CD4-positive, alpha-beta T cell treated with Interleukin-10 for 1 hour (primary cell): ENCODE measurements at regions not wholly inside any gene's neighbourhood (a gene's known extent, or its start where the extent isn't known, plus 50 kb on each side); places are given as distances from the start of the nearest gene placed in this dataset.

Experiments used
- DNase-seq: peaks from one replicate; pipeline ENCODE4 v3.0.0-alpha.2; 2020

DNA sequence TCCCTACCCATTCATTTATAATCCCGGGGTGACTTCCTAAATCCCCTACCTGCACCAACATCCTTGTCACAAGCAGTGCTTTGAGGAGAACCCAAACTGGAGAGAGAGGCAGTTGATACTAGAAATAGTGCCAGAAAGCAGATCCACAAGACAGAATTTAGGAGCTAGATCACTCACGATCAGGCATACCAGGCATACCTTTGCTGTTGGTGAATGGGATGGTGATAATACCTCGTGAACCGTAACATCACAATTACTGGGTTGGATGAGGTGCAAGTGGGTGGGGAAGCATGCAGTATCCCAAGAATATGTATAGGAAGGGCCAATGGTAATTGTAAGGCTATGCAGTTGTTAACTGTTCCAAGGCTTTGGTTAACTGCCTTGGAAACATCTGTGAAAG lies 129.3 kb downstream of the TMA16 start:
- no peak for DNase-seq

DNA sequence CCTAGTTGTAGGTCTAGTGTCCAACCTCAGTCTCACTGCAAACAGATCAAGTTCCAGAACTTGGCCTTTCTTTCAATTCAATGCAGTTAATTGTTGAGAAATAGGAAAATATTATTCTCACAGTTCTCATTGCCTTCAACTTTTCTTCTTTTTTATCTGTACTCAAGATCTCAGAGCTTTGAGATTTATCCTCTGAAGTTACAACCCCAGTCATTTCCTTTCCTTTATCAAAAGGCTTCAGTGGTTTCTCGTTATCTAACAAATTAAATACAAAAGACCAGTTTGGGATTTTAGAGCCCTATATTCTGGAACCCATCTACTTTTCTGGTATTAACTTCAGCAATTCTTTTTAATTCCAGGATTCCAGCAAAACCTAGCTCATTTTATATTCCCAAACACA lies 130.2 kb downstream of the TMA16 start:
- no peak for DNase-seq

DNA sequence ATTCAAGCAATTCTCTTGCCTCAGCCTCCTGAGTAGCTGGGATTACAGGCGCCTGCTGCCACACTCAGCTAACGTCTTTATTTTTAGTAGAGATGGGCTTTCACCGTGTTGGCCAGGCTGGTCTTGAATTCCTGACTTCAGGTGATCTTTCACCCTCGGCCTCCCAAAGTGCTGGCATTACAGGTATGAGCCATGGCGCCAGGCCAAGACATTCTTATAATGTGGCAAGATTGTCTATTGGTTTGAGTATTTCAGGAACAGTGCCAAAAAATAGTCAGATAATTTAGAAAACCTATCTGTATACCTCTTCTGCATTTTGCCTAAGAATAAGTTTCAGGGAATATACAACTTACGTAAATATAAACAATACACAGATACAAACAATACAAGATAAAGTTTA lies 136.8 kb downstream of the TMA16 start:
- DNase-seq = no peak

DNA sequence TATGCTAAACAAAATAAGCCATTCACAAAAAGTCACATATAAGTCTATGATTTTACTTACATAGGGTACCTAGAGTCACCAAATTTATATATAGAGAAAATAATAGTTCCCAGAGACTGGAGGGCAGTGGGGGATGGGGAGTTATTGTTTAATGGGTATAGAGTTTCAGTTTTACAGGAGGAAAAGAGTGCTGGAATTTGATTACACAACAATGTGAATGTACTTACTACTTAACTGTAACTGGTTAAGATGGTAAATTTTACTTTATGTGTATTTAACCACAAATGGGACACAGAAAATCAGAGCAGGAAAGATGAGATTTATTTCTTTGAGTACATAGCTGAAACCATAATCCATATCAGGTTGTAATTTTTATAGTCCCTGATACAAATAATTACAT lies 144.4 kb downstream of the TMA16 start:
- no peak for DNase-seq

DNA sequence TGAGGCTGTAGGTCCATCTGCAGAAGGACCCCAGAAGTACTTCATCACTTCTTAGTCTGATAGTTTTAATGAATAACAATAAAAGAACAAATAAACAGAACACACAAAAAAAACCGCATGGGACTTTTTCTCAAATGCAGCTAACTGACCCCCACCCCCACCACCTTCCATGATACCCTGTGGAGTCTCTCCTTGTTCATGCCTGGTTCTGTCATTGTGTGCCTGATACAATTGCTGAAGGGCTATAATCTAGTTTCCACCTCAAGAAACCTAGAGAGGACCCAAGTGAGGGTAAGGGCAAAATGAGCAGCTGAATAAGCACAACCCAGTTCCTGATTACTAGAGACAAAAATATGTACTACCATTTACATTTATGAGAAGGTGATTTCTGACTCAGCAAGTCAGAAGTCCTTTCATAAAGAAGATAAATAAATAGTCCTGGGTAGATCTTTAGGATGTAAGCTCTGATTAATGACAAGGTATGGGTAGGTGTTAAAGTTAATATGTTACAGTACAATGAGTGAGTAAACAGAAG lies 155.1 kb downstream of the TMA16 start:
- DNase-seq = no peak

DNA sequence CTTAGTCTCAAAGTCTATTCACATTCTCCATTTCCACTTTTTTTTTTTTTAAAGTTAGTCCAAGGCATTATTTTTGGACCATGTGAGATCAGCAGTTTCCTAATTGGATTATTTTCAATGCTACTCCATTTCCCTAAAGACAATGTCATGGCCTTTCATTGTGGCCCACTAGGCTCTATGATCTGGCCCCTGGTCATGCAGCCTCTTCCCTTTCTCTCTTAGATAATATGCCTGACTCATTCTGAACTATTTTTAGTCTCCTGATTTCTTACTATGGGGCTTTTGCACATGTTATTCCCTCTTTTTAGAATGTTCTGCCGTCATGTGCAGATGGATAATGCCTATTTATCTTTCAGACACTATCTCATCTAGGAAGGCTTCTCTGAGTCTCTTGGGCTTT lies 157.3 kb downstream of the TMA16 start:
- DNase-seq = no peak

DNA sequence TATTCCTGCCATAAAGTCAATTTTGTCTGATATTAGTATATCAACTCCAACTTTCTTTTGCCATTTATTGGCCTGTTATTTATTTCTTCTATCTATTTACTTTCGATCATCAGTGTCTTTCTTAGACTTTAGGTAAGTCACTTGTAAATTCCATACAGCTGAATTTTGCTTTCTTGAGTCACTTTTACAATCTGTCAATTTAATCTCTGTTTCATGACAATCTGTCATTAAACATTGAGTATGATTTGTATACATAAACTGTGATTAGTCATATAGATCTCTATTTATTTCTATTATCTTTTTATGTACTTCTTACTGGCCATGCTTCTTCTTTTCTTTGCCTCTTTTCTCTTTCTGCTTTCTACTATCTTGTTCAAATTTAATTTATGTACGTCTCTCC lies 160.1 kb downstream of the TMA16 start:
- DNase-seq = no peak

DNA sequence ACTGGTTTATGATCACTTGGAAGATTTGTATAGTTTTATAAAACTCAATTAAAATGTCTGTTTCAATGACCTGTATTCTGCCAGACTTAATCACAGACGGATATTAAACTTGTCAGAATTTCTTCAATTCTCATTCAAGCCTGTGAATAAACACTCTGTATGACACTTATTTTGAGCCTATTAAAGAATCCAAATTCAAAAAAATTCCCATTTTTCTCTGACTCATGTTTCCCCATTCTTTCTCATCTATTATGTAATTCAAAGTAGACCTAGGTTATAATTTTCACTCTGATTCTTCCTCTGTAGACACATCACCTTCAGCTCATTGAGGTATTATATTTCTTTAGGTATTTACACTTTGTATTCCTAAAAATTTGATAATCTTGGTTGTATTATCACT lies 166.1 kb downstream of the TMA16 start:
- no peak for DNase-seq

DNA sequence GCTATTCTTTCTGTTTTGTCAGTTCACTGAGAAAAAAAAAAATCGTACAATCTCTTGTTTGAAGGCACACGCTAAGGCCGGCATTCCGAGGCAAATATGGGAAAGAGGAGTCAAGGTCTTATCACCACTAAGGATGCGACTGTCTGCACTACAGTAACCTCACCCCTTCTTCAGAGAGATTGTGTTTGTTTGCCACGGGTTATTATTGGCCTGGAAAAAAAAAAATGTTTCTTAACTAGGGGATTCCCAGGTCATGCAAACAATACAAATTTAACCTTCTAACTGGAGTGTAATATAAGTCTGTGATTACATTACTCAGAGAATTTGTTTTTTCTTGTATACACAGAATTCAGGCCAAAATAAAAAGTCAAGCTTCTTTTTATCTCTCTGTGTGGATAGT lies 168.3 kb downstream of the TMA16 start:
- no peak for DNase-seq

DNA sequence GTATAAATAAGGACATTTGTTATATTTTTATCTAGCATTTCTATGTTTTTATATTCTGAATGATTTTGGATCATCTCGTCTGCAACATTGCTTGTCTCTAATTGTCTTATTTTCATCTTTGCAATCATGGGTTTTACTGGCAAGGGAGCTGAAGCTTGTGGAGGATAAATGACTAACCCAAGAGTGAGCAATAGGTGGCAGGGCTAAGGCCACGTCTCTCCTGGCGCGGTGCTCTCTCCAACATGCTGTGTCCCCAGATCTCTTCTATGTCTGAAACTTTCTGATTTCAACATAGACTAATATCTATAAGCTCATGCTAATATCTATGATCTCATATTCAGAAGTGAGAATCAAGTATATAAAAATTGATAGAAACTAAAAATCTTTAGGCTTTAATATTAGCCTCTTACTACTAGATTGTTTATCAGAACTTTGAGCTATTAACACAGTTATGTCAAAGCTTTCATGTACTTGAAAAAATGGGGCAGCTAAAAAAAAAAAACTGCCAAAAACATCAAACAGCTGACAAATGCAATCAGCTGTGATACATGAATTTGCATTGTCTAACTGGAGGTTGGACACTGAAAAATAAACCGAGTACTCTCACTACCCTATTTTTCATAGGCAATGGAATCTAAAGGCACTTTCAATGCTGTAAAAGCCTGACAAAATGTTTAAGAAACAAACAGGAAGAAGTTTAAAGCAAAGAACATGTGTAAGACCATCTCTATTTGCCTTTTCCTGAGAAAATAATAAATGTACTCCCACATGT lies 169.2 kb downstream of the TMA16 start:
- DNase-seq = no peak

DNA sequence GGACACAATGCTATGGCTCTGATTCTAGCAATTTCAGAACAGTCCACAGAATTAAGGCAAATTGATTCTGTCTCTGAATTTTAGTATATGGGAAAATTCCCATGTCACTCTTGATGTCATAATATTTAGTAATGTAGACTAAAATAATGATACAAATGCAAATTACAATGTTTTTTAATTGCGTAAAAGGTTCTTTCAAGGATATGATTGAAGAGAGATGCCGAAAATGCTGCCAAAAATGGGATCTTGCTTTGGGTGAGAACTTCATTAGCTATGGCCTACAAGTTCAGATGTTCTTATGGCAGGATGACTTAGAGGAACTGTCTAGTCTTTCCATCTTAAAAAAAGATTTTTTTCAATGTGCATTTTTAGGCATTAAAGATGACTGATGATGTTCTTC lies 170.6 kb downstream of the TMA16 start:
- DNase-seq = no peak

DNA sequence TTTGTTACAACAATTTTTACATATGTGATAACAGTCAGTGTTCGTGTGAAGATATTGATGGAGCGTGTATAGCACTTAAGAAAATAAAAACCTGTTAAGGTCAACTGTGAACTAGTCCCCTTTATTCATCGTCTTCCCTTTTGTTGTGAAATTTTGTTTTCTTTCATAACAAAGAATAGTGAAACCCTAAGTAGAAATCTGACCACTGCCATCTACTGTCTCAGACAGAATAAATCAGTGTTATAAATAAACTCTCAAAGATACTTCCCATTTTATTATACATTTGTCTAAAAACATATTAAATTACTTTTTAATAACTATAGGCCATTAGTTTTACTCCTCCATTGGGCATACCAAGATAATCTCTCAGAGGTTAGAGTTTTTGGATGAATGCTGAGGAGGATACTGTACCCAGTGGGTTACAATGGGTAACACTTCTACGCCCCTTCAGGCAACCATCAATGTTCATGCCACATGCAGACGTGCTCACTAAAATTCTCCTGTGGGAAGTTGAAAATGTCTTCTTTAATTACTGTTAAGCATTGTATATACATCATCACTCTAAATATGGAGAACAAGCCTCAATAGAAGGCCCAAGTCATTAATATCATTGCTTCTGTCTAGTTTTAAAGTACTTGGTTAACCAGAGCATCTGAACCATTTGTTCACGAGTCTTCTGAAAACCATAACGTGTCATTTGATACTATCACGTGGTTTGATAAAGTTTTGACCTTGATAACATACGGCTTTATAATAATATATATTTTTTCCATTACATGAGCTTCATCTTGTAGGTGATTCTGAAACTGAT lies 171.2 kb downstream of the TMA16 start:
- DNase-seq = no peak

DNA sequence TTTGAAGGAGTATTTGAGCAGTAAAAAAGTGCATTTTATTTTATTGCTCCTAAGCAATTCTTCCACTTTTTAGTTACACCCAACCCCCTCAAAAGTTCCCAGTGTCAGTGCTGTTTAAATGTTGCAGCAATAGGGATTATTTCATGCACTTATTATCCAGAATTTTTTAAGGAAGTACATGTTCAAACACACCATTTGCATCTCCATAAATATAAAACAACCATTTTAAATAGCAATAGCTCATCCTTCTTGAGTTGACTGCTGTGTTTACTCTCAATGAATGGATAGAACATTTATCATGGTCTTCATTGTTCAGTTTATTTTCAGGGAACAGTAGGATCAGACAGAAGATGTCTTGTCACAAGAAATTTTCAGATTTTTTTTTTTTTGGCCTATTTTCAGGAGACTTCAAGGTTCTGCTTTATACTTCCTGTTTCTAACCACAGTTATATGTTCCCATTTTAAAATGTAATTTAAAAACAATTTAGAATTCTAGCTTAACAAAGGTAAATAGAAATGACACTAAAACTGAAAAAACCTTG lies 171.9 kb downstream of the TMA16 start:
- no peak for DNase-seq

DNA sequence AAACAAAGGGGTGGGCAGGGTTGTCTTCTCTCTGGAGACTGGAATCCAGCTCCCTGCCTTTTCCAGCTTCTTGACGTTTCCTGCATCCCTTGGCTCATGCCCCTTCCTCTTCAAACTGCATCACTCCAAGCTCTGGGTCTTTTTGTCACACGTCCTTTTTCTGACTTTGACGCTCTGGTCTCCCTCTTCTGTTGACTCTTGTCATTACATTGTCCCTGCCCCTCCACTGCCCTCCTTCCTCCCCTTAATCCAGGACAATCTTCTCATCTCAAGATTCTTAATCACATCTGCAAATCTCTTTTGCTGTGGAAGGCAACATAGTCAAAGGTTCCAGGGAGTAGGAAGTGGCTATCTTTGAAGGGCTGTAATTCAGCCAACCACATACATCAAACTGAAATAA lies 178.3 kb downstream of the TMA16 start:
- no peak for DNase-seq

DNA sequence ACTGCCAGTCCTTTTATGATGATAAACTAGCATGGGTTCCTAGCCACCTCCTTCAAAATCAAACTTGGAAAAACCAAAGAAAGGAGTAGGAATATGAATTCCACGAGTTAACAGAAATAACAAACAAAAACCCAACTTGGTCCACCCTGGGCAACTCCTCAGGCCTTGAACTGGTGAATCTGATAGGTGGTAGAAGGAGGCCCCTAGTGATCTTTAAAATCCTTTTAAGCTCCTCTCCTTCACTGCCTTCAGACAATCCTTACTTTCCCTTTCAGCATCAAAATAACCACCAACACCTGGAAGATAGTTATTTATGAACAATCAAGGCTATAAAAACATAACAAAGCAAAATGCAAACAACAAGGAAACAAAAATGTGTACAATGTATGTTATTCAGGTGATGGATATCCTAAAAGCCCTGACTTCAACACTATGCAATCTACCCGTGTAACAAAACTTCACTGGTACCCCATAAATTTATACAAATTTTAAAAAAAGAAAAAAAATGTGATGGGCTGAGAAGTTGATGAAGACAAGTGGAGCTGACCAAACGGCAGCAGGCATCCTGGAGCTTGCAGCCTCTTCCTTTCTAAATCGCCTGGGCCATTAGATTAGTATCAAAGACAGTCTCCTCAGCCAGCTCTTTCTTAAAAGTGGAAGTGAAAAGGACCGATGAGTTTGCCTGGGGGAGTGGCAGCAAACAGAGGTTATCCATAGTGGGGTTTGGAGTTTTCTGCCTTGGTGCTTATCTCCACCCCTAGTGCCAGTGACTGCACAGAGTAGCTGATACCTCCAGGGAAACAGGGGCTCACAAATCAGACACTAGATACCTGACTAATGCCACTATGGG lies 179.6 kb downstream of the TMA16 start:
- no peak for DNase-seq

DNA sequence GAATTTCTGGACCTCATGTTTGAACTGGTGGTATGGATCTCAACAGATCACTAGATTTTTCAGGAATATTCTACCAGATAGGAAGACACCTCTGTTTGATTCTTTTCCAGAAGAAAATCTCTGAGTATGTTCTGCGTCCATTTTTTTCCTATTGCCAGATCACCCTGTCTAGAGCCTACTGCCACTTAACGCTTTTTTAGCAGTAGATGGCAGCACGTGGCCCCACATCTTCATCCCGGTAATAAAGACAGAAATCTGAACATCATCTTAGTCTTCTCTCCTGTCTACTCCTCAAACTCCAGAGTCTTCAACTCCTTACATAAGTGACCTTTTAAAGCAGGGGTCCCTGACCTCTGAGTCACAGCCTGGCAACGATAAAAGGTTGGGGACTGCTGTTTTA lies 184.7 kb downstream of the TMA16 start:
- DNase-seq = no peak

DNA sequence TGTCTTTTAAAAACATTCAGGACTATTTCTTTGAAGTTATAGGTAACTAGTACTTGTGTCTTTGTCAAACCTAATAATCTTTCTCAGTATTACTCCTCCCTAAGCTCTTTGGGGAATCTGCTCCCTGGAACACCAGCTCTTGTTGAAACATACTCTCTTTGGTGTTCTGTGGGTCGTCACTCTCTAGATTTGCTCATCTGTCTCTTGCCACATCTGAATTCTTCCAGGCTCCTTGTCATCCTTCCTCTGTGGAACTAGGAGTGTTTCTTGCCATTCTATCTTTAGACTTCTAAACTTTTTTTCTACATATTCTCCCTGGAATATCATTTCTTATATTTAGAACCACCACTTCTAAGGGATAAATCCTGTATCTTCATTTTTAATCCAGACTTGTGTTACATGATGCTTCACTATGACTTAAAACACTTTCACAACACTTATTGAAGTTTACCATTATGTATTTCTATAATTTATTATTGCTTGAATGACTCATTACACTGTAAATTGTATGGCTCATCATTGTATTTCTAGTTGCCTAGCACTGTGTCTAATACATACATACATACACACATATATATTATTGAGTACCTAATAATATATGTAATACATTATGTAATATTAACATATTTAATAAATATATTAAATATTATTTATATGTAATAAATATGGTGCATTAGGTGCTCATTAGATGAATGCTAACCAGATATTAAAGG lies 186.1 kb downstream of the TMA16 start:
- no peak for DNase-seq

DNA sequence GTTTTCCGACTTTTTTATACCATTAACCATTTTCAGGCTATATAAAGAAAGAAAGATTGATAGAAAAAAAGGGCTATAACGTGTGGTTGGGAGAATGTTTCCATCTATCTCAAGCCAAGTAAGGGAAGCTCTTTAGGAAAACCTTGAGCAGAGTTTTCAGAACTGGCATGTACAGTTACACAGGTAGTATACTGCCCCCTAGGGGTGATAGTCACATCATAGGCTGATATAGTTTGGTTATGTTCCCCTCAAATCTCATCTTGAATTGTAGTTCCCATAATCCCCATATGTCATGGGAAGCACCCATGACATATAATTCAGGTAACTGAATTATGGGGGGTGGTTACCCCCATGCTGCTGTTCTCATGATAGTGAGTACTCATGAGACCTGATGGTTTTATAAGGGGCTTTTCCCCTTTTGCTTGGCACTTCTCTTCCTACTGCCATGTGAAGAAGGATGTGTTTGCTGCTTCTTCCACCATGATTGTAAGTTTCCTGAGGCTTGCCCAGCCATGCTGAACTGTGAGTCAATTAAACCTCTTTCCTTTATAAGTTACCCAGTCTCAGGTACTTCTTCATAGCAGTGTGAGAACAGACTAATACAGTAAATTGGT lies 186.8 kb downstream of the TMA16 start:
- peak; percentile 72 for DNase-seq

DNA sequence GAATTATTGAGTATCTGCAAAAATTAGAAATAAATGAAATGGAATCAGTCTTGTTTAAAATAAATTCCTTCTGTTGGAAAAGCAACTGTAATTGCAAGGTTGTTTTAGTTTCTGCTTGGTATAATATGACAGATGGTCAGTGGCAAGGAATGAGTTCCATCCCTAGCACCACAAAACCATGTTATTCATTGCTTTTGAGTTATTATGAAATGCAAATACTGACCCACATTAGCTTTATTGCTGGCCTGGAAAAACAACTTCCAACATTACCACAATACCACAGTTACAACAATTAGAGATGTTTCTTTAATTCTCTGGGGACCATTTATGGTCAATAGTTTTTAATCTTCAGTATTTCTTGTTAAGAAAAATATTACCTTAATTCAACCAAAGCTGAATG lies 194.4 kb downstream of the TMA16 start:
- DNase-seq = no peak

DNA sequence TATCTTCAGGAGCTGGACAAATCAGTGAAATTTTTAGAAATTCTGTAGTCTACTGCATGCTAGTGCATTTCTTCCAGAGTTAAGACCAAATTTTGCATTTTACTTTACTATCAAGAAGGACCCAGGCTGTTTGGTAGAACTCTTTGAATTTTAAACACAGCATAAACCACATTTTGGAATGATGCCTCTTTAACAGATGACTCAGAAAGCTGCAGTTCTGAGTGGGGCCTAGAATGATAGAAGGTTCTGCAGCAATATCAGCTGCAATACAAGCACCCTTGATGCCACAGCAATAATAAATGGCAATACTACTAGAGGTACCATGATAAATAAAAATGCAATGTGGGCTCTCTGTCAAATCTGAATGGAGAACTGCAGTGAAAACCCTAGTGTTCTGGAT lies 198.7 kb downstream of the TMA16 start:
- no peak for DNase-seq

DNA sequence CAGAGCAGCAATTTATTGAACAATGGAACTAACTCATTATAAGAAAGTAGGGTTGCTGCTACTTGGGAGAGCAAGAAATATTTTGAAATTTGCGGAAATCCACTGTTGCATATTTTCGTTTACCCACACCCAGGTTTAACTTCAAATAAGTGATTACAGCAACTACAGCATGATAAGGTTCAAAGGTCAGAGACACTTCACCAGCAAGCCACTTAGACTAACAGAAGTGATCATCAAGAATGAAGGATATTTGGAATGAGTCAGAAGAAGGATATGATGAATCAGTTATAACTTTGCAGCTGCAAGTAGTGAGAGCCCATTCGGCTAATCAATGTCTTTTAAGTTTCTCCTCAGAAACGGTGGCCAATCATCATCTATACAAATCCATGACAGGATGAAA lies 199.3 kb downstream of the TMA16 start:
- no peak for DNase-seq

DNA sequence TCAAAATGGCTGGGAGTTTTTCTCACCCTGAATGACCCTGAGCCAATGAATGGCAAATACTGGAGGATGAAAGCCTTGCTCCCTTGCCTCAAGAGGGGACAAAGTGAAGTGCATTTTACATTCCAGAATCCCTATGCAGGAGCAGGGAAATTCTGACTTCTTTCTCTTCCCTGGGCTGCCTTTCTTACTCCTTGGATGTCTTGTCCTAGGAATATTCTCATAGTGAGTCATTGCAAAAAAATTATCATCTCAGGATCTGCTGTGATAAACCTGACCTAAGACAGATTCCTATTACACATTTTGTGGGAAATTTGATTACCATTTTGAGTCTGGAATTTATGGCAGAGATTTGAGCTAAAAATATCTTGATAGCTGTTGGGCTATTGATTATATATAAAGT lies 199.9 kb downstream of the TMA16 start:
- DNase-seq = no peak
